Loucy (cell line): ENCODE measurements at regions not wholly inside any gene's neighbourhood (a gene's known extent, or its start where the extent isn't known, plus 50 kb on each side); places are given as distances from the start of the nearest gene placed in this dataset.
A peak's percentile ranks its signal among the peaks of the same experiment; 100 is the strongest.

Experiments
- H2AFZ ChIP-seq: fragments of 200-600 bp; sonication (generic); 2 replicates; pipeline ENCODE4 v1.6.0; 2016; ENCODE audit warnings: antibody characterized with exemption, mild to moderate bottlenecking, low read length, moderate library complexity
- H3F3A ChIP-seq: fragments of 200-600 bp; 2 replicates; pipeline ENCODE4 v1.6.0; 2016; ENCODE audit warnings: antibody characterized with exemption, low read depth, mild to moderate bottlenecking
- H3K27me3 ChIP-seq: fragments of 200-600 bp; sonication (generic); 2 replicates; pipeline ENCODE4 v1.6.1; 2014; ENCODE audit warnings: low read length, mild to moderate bottlenecking; ENCODE audit not compliant: insufficient read depth, poor library complexity, severe bottlenecking
- H3K36me3 ChIP-seq: fragments of 200-600 bp; sonication (generic); 2 replicates; pipeline ENCODE4 v1.6.1; 2016; ENCODE audit warnings: low read length; ENCODE audit not compliant: insufficient read depth
- H3K4me1 ChIP-seq: fragments of 200-600 bp; sonication (generic); 2 replicates; pipeline ENCODE4 v1.5.1; 2014; ENCODE audit warnings: low read length, mild to moderate bottlenecking; ENCODE audit not compliant: insufficient read depth, poor library complexity, severe bottlenecking
- H3K4me2 ChIP-seq: fragments of 200-600 bp; sonication (generic); 2 replicates; pipeline ENCODE4 v1.6.0; 2014; ENCODE audit warnings: antibody characterized with exemption, low read length, low read depth, mild to moderate bottlenecking; ENCODE audit not compliant: poor library complexity, severe bottlenecking
- H3K4me3 ChIP-seq: fragments of 200-600 bp; sonication (generic); 2 replicates; pipeline ENCODE4 v1.5.1; 2014; ENCODE audit warnings: low read length, mild to moderate bottlenecking, mixed read lengths; ENCODE audit not compliant: poor library complexity, severe bottlenecking
- H3K79me2 ChIP-seq: fragments of 200-600 bp; sonication (generic); 2 replicates; pipeline ENCODE4 v1.6.1; 2014; ENCODE audit warnings: low read length; ENCODE audit not compliant: insufficient read depth
- H3K9ac ChIP-seq: fragments of 200-600 bp; sonication (generic); 2 replicates; pipeline ENCODE4 v1.6.0; 2014; ENCODE audit warnings: mild to moderate bottlenecking, low read depth, low read length, moderate library complexity; ENCODE audit not compliant: poor library complexity, severe bottlenecking
- H3K9me2 ChIP-seq: fragments of 200-600 bp; sonication (generic); replicated peaks from 2 replicates; pipeline ENCODE4 v1.6.1; 2016; ENCODE audit warnings: low read depth, low read length, mixed read lengths
- H3K9me3 ChIP-seq: fragments of 200-600 bp; sonication (generic); 2 replicates; pipeline ENCODE4 v1.6.1; 2014; ENCODE audit warnings: mild to moderate bottlenecking, antibody characterized with exemption, low read length, low read depth; ENCODE audit not compliant: insufficient read depth
- H4K20me1 ChIP-seq: fragments of 200-600 bp; sonication (generic); 2 replicates; pipeline ENCODE4 v1.6.0; 2014; ENCODE audit warnings: antibody characterized with exemption, low read length, mild to moderate bottlenecking; ENCODE audit not compliant: insufficient read depth, poor library complexity, severe bottlenecking
- CTCF ChIP-seq: fragments of 200-600 bp; sonication (generic); conservative IDR thresholded peaks from 2 replicates; pipeline ENCODE4 v1.5.1; 2014; ENCODE audit warnings: mild to moderate bottlenecking, antibody characterized with exemption, low read length
- EZH2phosphoT487 ChIP-seq: fragments of 200-600 bp; IDR thresholded peaks from 2 replicates; pipeline ENCODE4 v1.6.1; 2018; ENCODE audit warnings: antibody characterized with exemption, mild to moderate bottlenecking, moderate library complexity, borderline replicate concordance

GRCh38 chr4:100848841-100849240 is 331.0 kb upstream of the EMCN start:
- H3K36me3 ChIP-seq = no peaks in the 10 kb centered on the region
- H3K27me3 ChIP-seq = no peaks in the 10 kb centered on the region
- peaks cover 11% of the 10 kb centered on the region for H3K4me1 ChIP-seq
- TF ChIP-seq CTCF = peak; percentile 78
- no peak for TF ChIP-seq EZH2phosphoT487
- no peaks in the 10 kb centered on the region for H4K20me1 ChIP-seq
- no peaks in the 10 kb centered on the region for H3F3A ChIP-seq
- H3K4me2 ChIP-seq = no peak overlapping the region
- no peaks in the 10 kb centered on the region for H3K9me2 ChIP-seq
- H3K4me3 ChIP-seq = no peak overlapping the region
- H3K79me2 ChIP-seq = no peaks in the 10 kb centered on the region
- peak overlapping the region; percentile 71; the same call in 1 of the 2 replicates for H2AFZ ChIP-seq
- peak overlapping the region; percentile 12 for H3K9ac ChIP-seq
- H3K9me3 ChIP-seq = no peaks in the 10 kb centered on the region

DNA sequence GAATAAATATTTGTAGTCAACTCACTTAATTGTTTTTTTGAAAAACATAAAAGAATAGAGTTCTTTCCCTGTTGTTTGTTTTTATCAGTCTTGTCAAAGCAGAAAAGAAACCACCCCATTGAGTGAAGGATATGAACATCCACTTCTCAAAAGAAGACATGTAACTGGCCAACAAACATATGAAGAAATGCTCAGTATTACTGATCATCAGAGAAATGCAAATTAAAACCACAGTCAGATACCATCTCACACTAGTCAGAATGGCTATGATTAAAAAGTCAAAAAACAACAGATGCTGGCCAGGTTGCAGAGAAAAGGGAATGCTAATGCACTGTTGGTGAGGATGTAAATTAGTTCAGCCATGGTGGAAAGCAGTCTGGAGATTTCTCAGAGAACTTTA is 326.1 kb upstream of the EMCN start:
- Histone ChIP-seq H3K4me2 (no peak overlapping the region), H3F3A (no peaks in the 10 kb centered on the region), H2AFZ (no peak overlapping the region), H3K4me1 (peaks cover 5% of the 10 kb centered on the region), H3K36me3 (no peaks in the 10 kb centered on the region), H3K9me2 (no peaks in the 10 kb centered on the region), H3K9me3 (no peaks in the 10 kb centered on the region), H3K79me2 (no peaks in the 10 kb centered on the region), H3K9ac (no peak overlapping the region), H4K20me1 (no peaks in the 10 kb centered on the region), H3K27me3 (no peaks in the 10 kb centered on the region), H3K4me3 (no peak overlapping the region)
- TF ChIP-seq CTCF (no peak), EZH2phosphoT487 (no peak)

- no peak overlapping the region for H2AFZ ChIP-seq
- peaks cover 5% of the 10 kb centered on the region for H3K4me1 ChIP-seq
- no peaks in the 10 kb centered on the region for H3K9me2 ChIP-seq
- no peaks in the 10 kb centered on the region for H3K9me3 ChIP-seq
- H3K27me3 ChIP-seq = no peaks in the 10 kb centered on the region
- no peaks in the 10 kb centered on the region for H3F3A ChIP-seq
- no peak overlapping the region for H3K4me2 ChIP-seq
- no peaks in the 10 kb centered on the region for H3K36me3 ChIP-seq
- no peak overlapping the region for H3K9ac ChIP-seq
- no peaks in the 10 kb centered on the region for H4K20me1 ChIP-seq
- H3K79me2 ChIP-seq = no peaks in the 10 kb centered on the region
- TF ChIP-seq EZH2phosphoT487 (no peak), CTCF (no peak)
- H3K4me3 ChIP-seq = no peak overlapping the region
Measured at GRCh38 chr4:100842856-100843255, 325.0 kb upstream of the EMCN start.
